Midbrain (tissue), 1 donor: ENCODE measurements at regions not wholly inside any gene's neighbourhood (a gene's known extent, or its start where the extent isn't known, plus 50 kb on each side); places are given as distances from the start of the nearest gene placed in this dataset.
"Not testable (repeated sequence)": the region's sequence is repeated elsewhere in the genome, so short reads cannot be mapped to it uniquely, and the experiment has no call there.

Source experiments
- DNase-seq: peaks from one replicate; lab custom pipeline; 2025; lab: John Stamatoyannopoulos, UW

GRCh38 chr10:42367532-42368230, 270.7 kb downstream of the ZNF33B start:
- DNase-seq, result peak; percentile 88

- no peak for DNase-seq
Observed at GRCh38 chr10:42351745-42352144, 286.6 kb downstream of the ZNF33B start.

- not testable (repeated sequence) for DNase-seq
Observed at GRCh38 chr10:42336593-42337337, 301.6 kb downstream of the ZNF33B start.

- not testable (repeated sequence) for DNase-seq
Observed at GRCh38 chr10:42335653-42336296, 302.6 kb downstream of the ZNF33B start.

GRCh38 chr10:42304341-42304740, 334.0 kb downstream of the ZNF33B start:
- DNase-seq, result no peak

GRCh38 chr10:42281896-42282295, 356.5 kb downstream of the ZNF33B start:
- DNase-seq, result not testable (repeated sequence)

- not testable (repeated sequence) for DNase-seq
Observed at GRCh38 chr10:42269788-42270187, 368.6 kb downstream of the ZNF33B start.

- not testable (repeated sequence) for DNase-seq
Observed at GRCh38 chr10:42263259-42263658, 375.1 kb downstream of the ZNF33B start.

- not testable (repeated sequence) for DNase-seq
Observed at GRCh38 chr10:42243002-42243401, 395.4 kb downstream of the ZNF33B start.

GRCh38 chr10:42242135-42242805, 396.1 kb downstream of the ZNF33B start:
- no peak for DNase-seq

GRCh38 chr10:42236401-42236800, 402.0 kb downstream of the ZNF33B start:
- DNase-seq, result not testable (repeated sequence)

GRCh38 chr10:42235736-42236135, 402.6 kb downstream of the ZNF33B start:
- DNase-seq, result not testable (repeated sequence)

GRCh38 chr10:42235241-42235640, 403.1 kb downstream of the ZNF33B start:
- DNase-seq, result not testable (repeated sequence)

- DNase-seq, result not testable (repeated sequence)
Observed at GRCh38 chr10:42234506-42234905, 403.9 kb downstream of the ZNF33B start.

GRCh38 chr10:42233461-42234206, 404.7 kb downstream of the ZNF33B start:
- DNase-seq, result not testable (repeated sequence)

GRCh38 chr10:42232955-42233354, 405.4 kb downstream of the ZNF33B start:
- not testable (repeated sequence) for DNase-seq

- not testable (repeated sequence) for DNase-seq
Observed at GRCh38 chr10:42230812-42231211, 407.6 kb downstream of the ZNF33B start.

GRCh38 chr10:42230115-42230514, 408.3 kb downstream of the ZNF33B start:
- DNase-seq, result not testable (repeated sequence)

GRCh38 chr10:42227859-42228258, 410.5 kb downstream of the ZNF33B start:
- DNase-seq, result not testable (repeated sequence)

- not testable (repeated sequence) for DNase-seq
Observed at GRCh38 chr10:42193588-42193987, 444.8 kb downstream of the ZNF33B start.

- not testable (repeated sequence) for DNase-seq
Observed at GRCh38 chr10:42192450-42192849, 445.9 kb downstream of the ZNF33B start.
